H9 (cell line): ENCODE measurements at regions not wholly inside any gene's neighbourhood (a gene's known extent, or its start where the extent isn't known, plus 50 kb on each side); places are given as distances from the start of the nearest gene placed in this dataset.

Source experiments
- DNase-seq: peaks from one replicate; pipeline ENCODE4 v3.0.0-alpha.2; 2017
- H2AFZ ChIP-seq: one replicate; pipeline ENCODE4 v1.6.1; 2013; ENCODE audit warnings: mild to moderate bottlenecking, low read length, control low read depth, moderate library complexity
- H2AK5ac ChIP-seq: 2 replicates; pipeline ENCODE4 v1.6.1; 2013; ENCODE audit warnings: low read length, control low read depth, mixed read lengths; ENCODE audit not compliant: insufficient read length
- H2BK120ac ChIP-seq: one replicate; pipeline ENCODE4 v1.6.1; 2013; ENCODE audit warnings: low read depth, mild to moderate bottlenecking, low read length, control low read depth, inconsistent platforms; ENCODE audit not compliant: poor library complexity, severe bottlenecking
- H2BK12ac ChIP-seq: 2 replicates; pipeline ENCODE4 v1.6.1; 2013; ENCODE audit warnings: low read length, control low read depth, mixed read lengths, low read depth; ENCODE audit not compliant: insufficient read length
- H2BK15ac ChIP-seq: 2 replicates; pipeline ENCODE4 v1.6.1; 2013; ENCODE audit warnings: low read depth, low read length, control low read depth
- H2BK20ac ChIP-seq: one replicate; pipeline ENCODE4 v1.6.1; 2013; ENCODE audit warnings: low read depth, mild to moderate bottlenecking, low read length, control low read depth, inconsistent platforms; ENCODE audit not compliant: poor library complexity, severe bottlenecking
- H2BK5ac ChIP-seq: 2 replicates; pipeline ENCODE4 v1.6.1; 2013; ENCODE audit warnings: low read length, control low read depth, mixed read lengths; ENCODE audit not compliant: insufficient read length
- H3K14ac ChIP-seq: 2 replicates; pipeline ENCODE4 v1.6.1; 2013; ENCODE audit warnings: low read length, control low read depth; ENCODE audit not compliant: insufficient read depth
- H3K18ac ChIP-seq: 2 replicates; pipeline ENCODE4 v1.6.1; 2013; ENCODE audit warnings: low read depth, mild to moderate bottlenecking, mixed read lengths, low read length, control low read depth; ENCODE audit not compliant: insufficient read length
- H3K23ac ChIP-seq: 2 replicates; pipeline ENCODE4 v1.6.1; 2013; ENCODE audit warnings: low read length, control low read depth, mixed read lengths, low read depth; ENCODE audit not compliant: insufficient read length
- H3K23me2 ChIP-seq: 2 replicates; pipeline ENCODE4 v1.6.1; 2013; ENCODE audit warnings: low read depth, mild to moderate bottlenecking, mixed read lengths, low read length, control low read depth; ENCODE audit not compliant: insufficient read length, poor library complexity, severe bottlenecking
- H3K27ac ChIP-seq: 2 replicates; pipeline ENCODE4 v1.5.1; 2013; ENCODE audit warnings: low read length, control low read depth, mixed read lengths, low read depth; ENCODE audit not compliant: insufficient read length
- H3K27me3 ChIP-seq: 2 replicates; pipeline ENCODE4 v1.6.1; 2013; ENCODE audit warnings: low read length, control low read depth, inconsistent platforms; ENCODE audit not compliant: insufficient read depth
- H3K4ac ChIP-seq: 2 replicates; pipeline ENCODE4 v1.6.1; 2013; ENCODE audit warnings: low read depth, mild to moderate bottlenecking, control low read depth, inconsistent platforms, low read length, moderate library complexity
- H3K4me1 ChIP-seq: 2 replicates; pipeline ENCODE4 v1.6.1; 2013; ENCODE audit warnings: low read length, control low read depth, inconsistent platforms; ENCODE audit not compliant: insufficient read depth
- H3K4me2 ChIP-seq: 2 replicates; pipeline ENCODE4 v1.6.1; 2013; ENCODE audit warnings: low read length, control low read depth, mixed read lengths; ENCODE audit not compliant: insufficient read length, insufficient read depth
- H3K56ac ChIP-seq: 2 replicates; pipeline ENCODE4 v1.6.1; 2013; ENCODE audit warnings: low read depth, mild to moderate bottlenecking, mixed read lengths, low read length, control low read depth; ENCODE audit not compliant: insufficient read length
- H3K79me1 ChIP-seq: 2 replicates; pipeline ENCODE4 v1.6.1; 2013; ENCODE audit warnings: low read depth, mild to moderate bottlenecking, moderate library complexity, low read length, control low read depth, inconsistent platforms; ENCODE audit not compliant: insufficient read depth, poor library complexity, severe bottlenecking
- H3K79me2 ChIP-seq: 2 replicates; pipeline ENCODE4 v1.6.1; 2013; ENCODE audit warnings: low read length, control low read depth, inconsistent platforms; ENCODE audit not compliant: insufficient read depth
- H3K9ac ChIP-seq: 2 replicates; pipeline ENCODE4 v1.6.1; 2013; ENCODE audit warnings: low read length, control low read depth, mixed read lengths; ENCODE audit not compliant: insufficient read length; ENCODE audit errors: extremely low read depth
- H3K9me3 ChIP-seq: one replicate; pipeline ENCODE4 v1.6.1; 2013; ENCODE audit warnings: low read depth, low read length, inconsistent platforms; ENCODE audit not compliant: control insufficient read depth
- H3T11ph ChIP-seq: one replicate; pipeline ENCODE4 v1.6.1; 2013; ENCODE audit warnings: mild to moderate bottlenecking, low read length, control low read depth, inconsistent platforms
- H4K20me1 ChIP-seq: one replicate; pipeline ENCODE4 v1.6.1; 2013; ENCODE audit not compliant: control insufficient read depth, insufficient read length, insufficient read depth
- H4K5ac ChIP-seq: 2 replicates; pipeline ENCODE4 v1.6.1; 2013; ENCODE audit warnings: low read depth, mild to moderate bottlenecking, mixed read lengths, low read length, control low read depth; ENCODE audit not compliant: insufficient read length
- H4K8ac ChIP-seq: replicated peaks from 2 replicates; pipeline ENCODE4 v1.6.1; 2013; ENCODE audit warnings: low read length, control low read depth, mixed read lengths, low read depth; ENCODE audit not compliant: insufficient read length
- H4K91ac ChIP-seq: 2 replicates; pipeline ENCODE4 v1.6.1; 2013; ENCODE audit warnings: low read depth, mild to moderate bottlenecking, moderate library complexity, mixed read lengths, low read length, control low read depth; ENCODE audit not compliant: insufficient read length
- H3K27ac Mint-ChIP-seq, 3 experiments: 2 replicates in 2 of 3; 3 replicates in 1 of 3; pipeline ENCODE4 v1.8.0; 2020 to 2021; ENCODE audit warnings: mixed read lengths in 3 of 3, mild to moderate bottlenecking in 1 of 3, moderate library complexity in 1 of 3
- H3K27me3 Mint-ChIP-seq: 2 replicates; pipeline ENCODE4 v1.8.0; 2021; ENCODE audit warnings: low read depth, mild to moderate bottlenecking, moderate library complexity, mixed read lengths
- H3K36me3 Mint-ChIP-seq, 3 experiments: 2 replicates in 2 of 3; 3 replicates in 1 of 3; pipeline ENCODE4 v1.8.0; 2020 to 2021; ENCODE audit warnings: low read depth in 3 of 3, mixed read lengths in 3 of 3; ENCODE audit not compliant: insufficient read depth in 1 of 3
- H3K4me1 Mint-ChIP-seq, 2 experiments: 2 replicates each; pipeline ENCODE4 v1.8.0; 2020; ENCODE audit warnings: mixed read lengths in 2 of 2
- H3K4me3 Mint-ChIP-seq, 2 experiments: 2 replicates in 1 of 2; 3 replicates in 1 of 2; pipeline ENCODE4 v1.8.0; 2020 to 2021; ENCODE audit warnings: mild to moderate bottlenecking in 2 of 2, mixed read lengths in 2 of 2, moderate library complexity in 1 of 2
- H3K9me3 Mint-ChIP-seq, 2 experiments: 2 replicates in 1 of 2; 3 replicates in 1 of 2; pipeline ENCODE4 v1.8.0; 2020; ENCODE audit warnings: mild to moderate bottlenecking in 2 of 2, mixed read lengths in 2 of 2, moderate library complexity in 1 of 2
- CTCF ChIP-seq: fragments of 200-600 bp; sonication (generic); conservative IDR thresholded peaks from 3 replicates; pipeline ENCODE4 v1.8.0; 2021; ENCODE audit warnings: antibody characterized with exemption, mild to moderate bottlenecking

- H3K27ac Mint-ChIP-seq: no peak overlapping the region
- H2BK12ac ChIP-seq: no peak overlapping the region
- H3K9ac ChIP-seq: no peak overlapping the region
- H2AFZ ChIP-seq: no peak overlapping the region
- no peaks in the 10 kb centered on the region for H3K9me3 Mint-ChIP-seq
- no peaks in the 10 kb centered on the region for H3K27me3 ChIP-seq
- H3K27me3 Mint-ChIP-seq: no peaks in the 10 kb centered on the region; the same call in 1 of the 2 replicates
- H3K79me1 ChIP-seq: no peaks in the 10 kb centered on the region
- no peak overlapping the region for H3K4me3 Mint-ChIP-seq
- H4K91ac ChIP-seq: no peak overlapping the region
- no peaks in the 10 kb centered on the region for H3K9me3 ChIP-seq
- H4K8ac ChIP-seq: no peak overlapping the region
- no peak overlapping the region for H3T11ph ChIP-seq
- peaks cover 31 to 35% of the 10 kb centered on the region in 2 experiments for H3K4me1 Mint-ChIP-seq
- no peaks in the 10 kb centered on the region for H4K20me1 ChIP-seq
- no peak overlapping the region for H3K4ac ChIP-seq
- no peak for DNase-seq
- no peak overlapping the region for H3K18ac ChIP-seq
- no peaks in the 10 kb centered on the region for H3K36me3 Mint-ChIP-seq
- H2BK5ac ChIP-seq: no peak overlapping the region
- peaks cover 9% of the 10 kb centered on the region for H3K4me1 ChIP-seq
- no peak overlapping the region for H4K5ac ChIP-seq
- H3K23ac ChIP-seq: no peak overlapping the region
- no peaks in the 10 kb centered on the region for H3K23me2 ChIP-seq
- no peak for TF ChIP-seq CTCF
- no peak overlapping the region for H3K14ac ChIP-seq
- H3K56ac ChIP-seq: no peak overlapping the region
- no peaks in the 10 kb centered on the region for H3K79me2 ChIP-seq
- no peak overlapping the region for H3K4me2 ChIP-seq
- no peak overlapping the region for H2BK20ac ChIP-seq
- H2AK5ac ChIP-seq: no peak overlapping the region
- H3K27ac ChIP-seq: no peak overlapping the region
- H2BK15ac ChIP-seq: no peak overlapping the region
- no peak overlapping the region for H2BK120ac ChIP-seq
These were observed 145.3 kb downstream of the NOC3L start for GRCh38 chr10:94217411-94217810.
